Right lobe of liver (tissue), 6 donors: ENCODE measurements at regions not wholly inside any gene's neighbourhood (a gene's known extent, or its start where the extent isn't known, plus 50 kb on each side); places are given as distances from the start of the nearest gene placed in this dataset.

Experiments
- ATAC-seq, 4 donors: fragments of 200-7000 bp; cut with Tn5 transposase; one replicate each; pipeline ENCODE4 v1.9.1; 2020; ENCODE audit warnings: mild to moderate bottlenecking in 4 of 4, moderate library complexity in 4 of 4
- DNase-seq, 3 donors: peaks; one replicate each; pipeline ENCODE4 v3.0.0-alpha.2; 2020
- H3K27ac ChIP-seq, 3 donors: fragments of 200-600 bp; one replicate each; pipeline ENCODE4 v1.8.0; 2022
- H3K27me3 ChIP-seq, 2 donors: fragments of 200-600 bp; one replicate each; pipeline ENCODE4 v1.8.0; 2022
- H3K36me3 ChIP-seq, 4 donors: fragments of 200-600 bp; sonication (generic) in 1 of 4; one replicate each; pipeline versions ENCODE4 v1.5.1 to v1.8.0; 2017 to 2022; ENCODE audit warnings: control low read depth in 1 of 4
- H3K4me1 ChIP-seq, 4 donors: fragments of 200-600 bp; sonication (generic) in 1 of 4; one replicate each; pipeline versions ENCODE4 v1.5.1 to v1.8.0; 2017 to 2022; ENCODE audit warnings: control low read depth in 1 of 4
- H3K4me3 ChIP-seq, 3 donors: fragments of 200-600 bp; one replicate each; pipeline ENCODE4 v1.8.0; 2022
- H3K9me3 ChIP-seq, 4 donors: fragments of 200-600 bp; sonication (generic) in 1 of 4; one replicate each; pipeline versions ENCODE4 v1.5.1 to v1.8.0; 2017 to 2022; ENCODE audit warnings: control low read depth in 1 of 4
- POLR2A ChIP-seq: fragments of 450-650 bp; IDR thresholded peaks from one replicate; pipeline ENCODE4 v1.6.1; 2017; ENCODE audit warnings: antibody characterized with exemption, mild to moderate bottlenecking
- WGBS: methylation state at CpG from one replicate; pipeline ENCODE4 v1.1.6; 2018; ENCODE audit warnings: low coverage, low lambda C conversion rate; ENCODE audit not compliant: insufficient coverage; ENCODE audit errors: missing lambda C conversion rate; 5-methylcytosine and 5-hydroxymethylcytosine counted together
- intact Hi-C, 2 donors: fragments of 100-400 bp; cut with DNase I; formaldehyde crosslinking; loops; one replicate each; pipeline versions ENCODE4 v1.11.2 to v1.14.1; 2022
- TF ChIP-seq, protein P1 (sequence below), 4 donors: fragments of 200-600 bp in 3 of 4; fragments of 450-650 bp in 1 of 4; IDR thresholded peaks; one replicate each; pipeline versions ENCODE4 v1.5.1 to v1.8.0; 2016 to 2022; ENCODE audit warnings: antibody characterized with exemption in 4 of 4, mild to moderate bottlenecking in 2 of 4
- donor health status: DM: no; HTN: yes; CAD: no.
- donor health status: DM: no; HTN: no; CAD: no.
- donor health status: DM: no; HTN: no; CAD: no.
- donor health status: DM: no; HTN: yes; CAD: no.
- donor health status: DM: no; HTN: yes; CAD: no.

- 81% methylated on average over 3 of the region's 3 CpGs for whole genome bisulfite sequencing
- no peaks in the 10 kb centered on the region for H3K27me3 ChIP-seq
- peaks cover 0 to 10% (median 3%) of the 10 kb centered on the region in 4 donors for H3K4me1 ChIP-seq
- H3K27ac ChIP-seq, result no peak overlapping the region
- no peak for TF ChIP-seq POLR2A
- TF ChIP-seq, protein P1, sequence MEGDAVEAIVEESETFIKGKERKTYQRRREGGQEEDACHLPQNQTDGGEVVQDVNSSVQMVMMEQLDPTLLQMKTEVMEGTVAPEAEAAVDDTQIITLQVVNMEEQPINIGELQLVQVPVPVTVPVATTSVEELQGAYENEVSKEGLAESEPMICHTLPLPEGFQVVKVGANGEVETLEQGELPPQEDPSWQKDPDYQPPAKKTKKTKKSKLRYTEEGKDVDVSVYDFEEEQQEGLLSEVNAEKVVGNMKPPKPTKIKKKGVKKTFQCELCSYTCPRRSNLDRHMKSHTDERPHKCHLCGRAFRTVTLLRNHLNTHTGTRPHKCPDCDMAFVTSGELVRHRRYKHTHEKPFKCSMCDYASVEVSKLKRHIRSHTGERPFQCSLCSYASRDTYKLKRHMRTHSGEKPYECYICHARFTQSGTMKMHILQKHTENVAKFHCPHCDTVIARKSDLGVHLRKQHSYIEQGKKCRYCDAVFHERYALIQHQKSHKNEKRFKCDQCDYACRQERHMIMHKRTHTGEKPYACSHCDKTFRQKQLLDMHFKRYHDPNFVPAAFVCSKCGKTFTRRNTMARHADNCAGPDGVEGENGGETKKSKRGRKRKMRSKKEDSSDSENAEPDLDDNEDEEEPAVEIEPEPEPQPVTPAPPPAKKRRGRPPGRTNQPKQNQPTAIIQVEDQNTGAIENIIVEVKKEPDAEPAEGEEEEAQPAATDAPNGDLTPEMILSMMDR (IDR thresholded peaks at IDR 0.05), result no peak
- ATAC-seq (no peak), DNase-seq (no peak)
- intact Hi-C loops, result no loop called here
- no peaks in the 10 kb centered on the region for H3K36me3 ChIP-seq
- H3K4me3 ChIP-seq, result no peak overlapping the region
- H3K9me3 ChIP-seq, result no peaks in the 10 kb centered on the region
Observed at GRCh38 chr9:14031810-14032209, 282.1 kb downstream of the NFIB start.

DNA sequence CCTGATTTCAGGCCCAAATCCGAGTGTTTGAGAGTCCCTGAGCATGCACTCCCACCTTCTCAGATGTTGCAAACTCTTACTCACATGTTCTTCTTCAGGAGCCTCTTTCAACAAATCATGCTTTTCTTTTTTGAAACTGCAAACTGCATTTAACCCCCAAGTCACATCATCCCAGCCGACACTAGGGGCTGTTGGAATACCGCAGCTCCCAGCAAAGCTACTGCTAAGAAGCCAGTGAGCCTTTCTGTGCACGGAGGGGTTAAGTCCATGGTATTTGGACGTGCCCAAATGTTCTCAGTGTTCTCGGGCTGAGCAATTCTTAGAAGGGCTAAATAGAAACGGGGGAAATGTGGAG, 282.9 kb downstream of the NFIB start:
- Histone ChIP-seq H3K27me3 (no peaks in the 10 kb centered on the region), H3K27ac (no peak overlapping the region), H3K36me3 (no peaks in the 10 kb centered on the region), H3K4me1 (peaks cover 0 to 12% (median 3%) of the 10 kb centered on the region in 4 donors), H3K9me3 (no peaks in the 10 kb centered on the region), H3K4me3 (no peak overlapping the region)
- intact Hi-C loops, result no loop called here
- 51% methylated on average over 7 of the region's 7 CpGs for WGBS
- ATAC-seq (no peak), DNase-seq (no peak)
- TF ChIP-seq, protein P1 (IDR thresholded peaks at IDR 0.05), result no peak
- TF ChIP-seq POLR2A, result no peak

GRCh38 chr9:14030375-14031059, 283.4 kb downstream of the NFIB start:
- H3K27me3 ChIP-seq, result no peaks in the 10 kb centered on the region
- no peak for ATAC-seq
- intact Hi-C loops, result no loop called here
- no peak overlapping the region for H3K4me3 ChIP-seq
- WGBS, result 65% methylated on average over 7 of the region's 7 CpGs
- no peak for DNase-seq
- H3K9me3 ChIP-seq, result no peaks in the 10 kb centered on the region
- H3K36me3 ChIP-seq, result no peaks in the 10 kb centered on the region
- H3K27ac ChIP-seq, result no peak overlapping the region
- H3K4me1 ChIP-seq, result peaks cover 0 to 12% (median 3%) of the 10 kb centered on the region in 4 donors
- TF ChIP-seq, protein P1 (IDR thresholded peaks at IDR 0.05), result no peak
- TF ChIP-seq POLR2A, result no peak

GRCh38 chr9:14029806-14030374, 284.1 kb downstream of the NFIB start:
- no peak overlapping the region for H3K4me3 ChIP-seq
- no peak for ATAC-seq
- DNase-seq, result no peak

More at GRCh38 chr9:14029806-14030374, 284.1 kb downstream of the NFIB start:
- Histone ChIP-seq H3K4me1 (peaks cover 0 to 12% (median 3%) of the 10 kb centered on the region in 4 donors), H3K36me3 (no peaks in the 10 kb centered on the region), H3K9me3 (no peaks in the 10 kb centered on the region), H3K27me3 (no peaks in the 10 kb centered on the region), H3K27ac (no peak overlapping the region)
- 66% methylated on average over 8 of the region's 11 CpGs for WGBS
- intact Hi-C loops, result no loop called here
- TF ChIP-seq, protein P1 (IDR thresholded peaks at IDR 0.05), result no peak
